ENCODE measurements at regions not wholly inside any gene's neighbourhood (a gene's known extent, or its start where the extent isn't known, plus 50 kb on each side); places are given as distances from the start of the nearest gene placed in this dataset.

GRCh38 chr3:162278834-162279233 lies 782.2 kb downstream of the OTOL1 start:
- Histone ChIP-seq H3K9me3 (ENCODE audit: control insufficient read depth in 1 of 2, insufficient read depth in 1 of 2, low read depth in 1 of 2, low read length in 2 of 2) (no peaks in the 10 kb centered on the region), H3K4me2 (ENCODE audit: low read length) (no peak overlapping the region), H3K27me3 (ENCODE audit: insufficient read depth, low read length) (no peaks in the 10 kb centered on the region), H3K27ac (ENCODE audit: low read depth, low read length) (no peak overlapping the region), H4K20me1 (ENCODE audit: insufficient read depth) (no peaks in the 10 kb centered on the region), H3K9ac (ENCODE audit: low read length) (no peak overlapping the region), H3K36me3 (ENCODE audit: control insufficient read depth in 1 of 2, insufficient read depth in 2 of 2, low read length in 2 of 2) (no peaks in the 10 kb centered on the region), H2AFZ (ENCODE audit: low read depth, low read length, poor library complexity, severe bottlenecking) (no peak overlapping the region), H3K79me2 (ENCODE audit: insufficient read depth, low read length) (no peaks in the 10 kb centered on the region), H3K4me1 (ENCODE audit: control insufficient read depth in 1 of 2, insufficient read depth in 2 of 2, low read length in 2 of 2) (no peaks in the 10 kb centered on the region), H3K9me2 (ENCODE audit: insufficient read depth) (no peaks in the 10 kb centered on the region), H3K4me3 (replicated peaks in 1 of 2; ENCODE audit: low read depth in 1 of 2, low read length in 2 of 2) (no peak overlapping the region)
- POLR2A ChIA-PET = no interaction called here
- DNase-seq (ENCODE audit: low read depth, low spot score) (no peak), ATAC-seq (no peak)
- CTCF ChIA-PET = no interaction called here
- no peak for TF ChIP-seq FOSL1 (IDR thresholded peaks at IDR 0.05; ENCODE audit: low read depth)
- no peak for TF ChIP-seq POLR2A (IDR thresholded peaks at IDR 0.05; ENCODE audit: borderline replicate concordance, extremely low read depth, insufficient read depth, insufficient read length)
- no peak for TF ChIP-seq ZNF274 (IDR thresholded peaks at IDR 0.05; ENCODE audit: low read depth, low read length)
- TF ChIP-seq JUND (IDR thresholded peaks at IDR 0.05) = no peak
- TF ChIP-seq SRF (IDR thresholded peaks at IDR 0.05; ENCODE audit: low read depth) = no peak
- TF ChIP-seq, protein P1, sequence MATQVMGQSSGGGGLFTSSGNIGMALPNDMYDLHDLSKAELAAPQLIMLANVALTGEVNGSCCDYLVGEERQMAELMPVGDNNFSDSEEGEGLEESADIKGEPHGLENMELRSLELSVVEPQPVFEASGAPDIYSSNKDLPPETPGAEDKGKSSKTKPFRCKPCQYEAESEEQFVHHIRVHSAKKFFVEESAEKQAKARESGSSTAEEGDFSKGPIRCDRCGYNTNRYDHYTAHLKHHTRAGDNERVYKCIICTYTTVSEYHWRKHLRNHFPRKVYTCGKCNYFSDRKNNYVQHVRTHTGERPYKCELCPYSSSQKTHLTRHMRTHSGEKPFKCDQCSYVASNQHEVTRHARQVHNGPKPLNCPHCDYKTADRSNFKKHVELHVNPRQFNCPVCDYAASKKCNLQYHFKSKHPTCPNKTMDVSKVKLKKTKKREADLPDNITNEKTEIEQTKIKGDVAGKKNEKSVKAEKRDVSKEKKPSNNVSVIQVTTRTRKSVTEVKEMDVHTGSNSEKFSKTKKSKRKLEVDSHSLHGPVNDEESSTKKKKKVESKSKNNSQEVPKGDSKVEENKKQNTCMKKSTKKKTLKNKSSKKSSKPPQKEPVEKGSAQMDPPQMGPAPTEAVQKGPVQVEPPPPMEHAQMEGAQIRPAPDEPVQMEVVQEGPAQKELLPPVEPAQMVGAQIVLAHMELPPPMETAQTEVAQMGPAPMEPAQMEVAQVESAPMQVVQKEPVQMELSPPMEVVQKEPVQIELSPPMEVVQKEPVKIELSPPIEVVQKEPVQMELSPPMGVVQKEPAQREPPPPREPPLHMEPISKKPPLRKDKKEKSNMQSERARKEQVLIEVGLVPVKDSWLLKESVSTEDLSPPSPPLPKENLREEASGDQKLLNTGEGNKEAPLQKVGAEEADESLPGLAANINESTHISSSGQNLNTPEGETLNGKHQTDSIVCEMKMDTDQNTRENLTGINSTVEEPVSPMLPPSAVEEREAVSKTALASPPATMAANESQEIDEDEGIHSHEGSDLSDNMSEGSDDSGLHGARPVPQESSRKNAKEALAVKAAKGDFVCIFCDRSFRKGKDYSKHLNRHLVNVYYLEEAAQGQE (IDR thresholded peaks at IDR 0.05; ENCODE audit: low read depth) = no peak
- TF ChIP-seq ZBTB33 (IDR thresholded peaks at IDR 0.05; ENCODE audit: extremely low read depth, insufficient replicate concordance, low read length) = no peak
- TF ChIP-seq EZH2 (IDR thresholded peaks at IDR 0.05) = no peak
- intact Hi-C loops (cut with micrococcal nuclease) = no loop called here
- RAD21 ChIA-PET (ENCODE audit: low non-redundant PET in 1 of 2, low total read pairs in 2 of 2, uncharacterized antibody in 2 of 2, unreplicated experiment in 2 of 2) = no interaction called here
- BruUV-seq (replicated peaks) = no TSS peak

All from HCT116 (cell line).